ENCODE measurements at regions not wholly inside any gene's neighbourhood (a gene's known extent, or its start where the extent isn't known, plus 50 kb on each side); places are given as distances from the start of the nearest gene placed in this dataset.
A peak's percentile ranks its signal among the peaks of the same experiment; 100 is the strongest.

GRCh38 chr19:16025108-16026101, 50.9 kb upstream of the TPM4 start:
- TF ChIP-seq, protein P1, sequence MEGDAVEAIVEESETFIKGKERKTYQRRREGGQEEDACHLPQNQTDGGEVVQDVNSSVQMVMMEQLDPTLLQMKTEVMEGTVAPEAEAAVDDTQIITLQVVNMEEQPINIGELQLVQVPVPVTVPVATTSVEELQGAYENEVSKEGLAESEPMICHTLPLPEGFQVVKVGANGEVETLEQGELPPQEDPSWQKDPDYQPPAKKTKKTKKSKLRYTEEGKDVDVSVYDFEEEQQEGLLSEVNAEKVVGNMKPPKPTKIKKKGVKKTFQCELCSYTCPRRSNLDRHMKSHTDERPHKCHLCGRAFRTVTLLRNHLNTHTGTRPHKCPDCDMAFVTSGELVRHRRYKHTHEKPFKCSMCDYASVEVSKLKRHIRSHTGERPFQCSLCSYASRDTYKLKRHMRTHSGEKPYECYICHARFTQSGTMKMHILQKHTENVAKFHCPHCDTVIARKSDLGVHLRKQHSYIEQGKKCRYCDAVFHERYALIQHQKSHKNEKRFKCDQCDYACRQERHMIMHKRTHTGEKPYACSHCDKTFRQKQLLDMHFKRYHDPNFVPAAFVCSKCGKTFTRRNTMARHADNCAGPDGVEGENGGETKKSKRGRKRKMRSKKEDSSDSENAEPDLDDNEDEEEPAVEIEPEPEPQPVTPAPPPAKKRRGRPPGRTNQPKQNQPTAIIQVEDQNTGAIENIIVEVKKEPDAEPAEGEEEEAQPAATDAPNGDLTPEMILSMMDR (IDR thresholded peaks at IDR 0.05) = peak; percentile 43
- peak in 2 of 3 donors; percentile 29 to 55 for DNase-seq
- H3K4me1 Mint-ChIP-seq = peaks cover 11% of the 10 kb centered on the region
- WGBS (ENCODE audit: insufficient coverage) = 69% methylated on average over 17 of the region's 20 CpGs
- no peak overlapping the region for H3K9ac ChIP-seq (ENCODE audit: insufficient read depth, low read length, poor library complexity, severe bottlenecking)
- no peak overlapping the region for H3K27ac Mint-ChIP-seq
- no peaks in the 10 kb centered on the region for H3K27me3 ChIP-seq (ENCODE audit: control insufficient read depth in 2 of 2, insufficient read depth in 2 of 2, low read length in 2 of 2)
- intact Hi-C loops (cut with micrococcal nuclease) = no loop called here
- peaks cover 0 to 2% of the 10 kb centered on the region in 2 donors for H3K9me3 ChIP-seq (replicated peaks in 1 of 2; ENCODE audit: control insufficient read depth in 1 of 2, insufficient read depth in 1 of 2, low read length in 2 of 2)
- H3K4me2 ChIP-seq (replicated peaks; ENCODE audit: extremely low read depth, low read length, poor library complexity, severe bottlenecking) = no peak overlapping the region
- H2AFZ ChIP-seq (ENCODE audit: insufficient read depth, low read depth, low read length, poor library complexity, severe bottlenecking) = no peak overlapping the region
- H3K79me2 ChIP-seq (ENCODE audit: insufficient read depth, low read length) = no peaks in the 10 kb centered on the region
- H3K4me3 Mint-ChIP-seq = no peak overlapping the region
- H3K27ac ChIP-seq (ENCODE audit: low read depth in 1 of 2, low read length in 2 of 2) = no peak overlapping the region
- H3K4me3 ChIP-seq (replicated peaks in 1 of 3; ENCODE audit: low read depth in 2 of 3, low read length in 3 of 3) = no peak overlapping the region
- no peaks in the 10 kb centered on the region for H4K20me1 ChIP-seq (ENCODE audit: insufficient read depth, low read length)
- peaks cover 0 to 1% (median 0%) of the 10 kb centered on the region in 3 donors for H3K27me3 Mint-ChIP-seq (ENCODE audit: low read depth in 3 of 3)
- no peaks in the 10 kb centered on the region for H3K36me3 Mint-ChIP-seq
- H3K9me3 Mint-ChIP-seq = peaks cover 0 to 8% (median 3%) of the 10 kb centered on the region in 7 donors
- H3K36me3 ChIP-seq (replicated peaks in 1 of 2; ENCODE audit: control insufficient read depth in 1 of 2, insufficient read depth in 2 of 2, low read length in 2 of 2) = no peaks in the 10 kb centered on the region
- H3K4me1 ChIP-seq (ENCODE audit: control insufficient read depth in 1 of 2, insufficient read depth in 2 of 2, low read length in 2 of 2) = peaks cover 12 to 13% of the 10 kb centered on the region in 2 donors

DNA sequence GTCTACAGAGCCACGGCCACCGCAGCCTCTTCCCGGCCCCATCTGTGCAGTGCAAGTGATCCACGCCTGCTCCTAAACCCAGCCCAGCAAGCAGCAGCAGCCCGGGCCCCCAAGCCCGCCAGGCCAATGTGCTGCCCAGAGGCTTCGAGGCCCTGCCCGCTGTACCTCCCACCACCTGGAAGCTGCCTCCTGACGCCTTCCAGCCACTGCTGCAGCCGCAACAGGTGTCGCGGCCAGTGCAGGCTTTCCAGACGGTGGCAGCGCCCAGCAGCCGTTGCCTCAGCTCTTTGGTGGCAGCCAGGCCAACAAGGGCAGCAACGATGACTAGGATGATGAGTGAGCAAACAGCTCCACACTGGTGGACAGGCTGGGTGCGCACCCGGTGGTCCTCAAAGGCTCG, 50.2 kb upstream of the TPM4 start:
- Histone ChIP-seq H3K4me3 (replicated peaks in 1 of 3; ENCODE audit: low read depth in 2 of 3, low read length in 3 of 3) (no peak overlapping the region), H3K27ac (ENCODE audit: low read depth in 1 of 2, low read length in 2 of 2) (no peak overlapping the region), H3K9me3 (replicated peaks in 1 of 2; ENCODE audit: control insufficient read depth in 1 of 2, insufficient read depth in 1 of 2, low read length in 2 of 2) (peaks cover 0 to 2% of the 10 kb centered on the region in 2 donors), H3K36me3 (replicated peaks in 1 of 2; ENCODE audit: control insufficient read depth in 1 of 2, insufficient read depth in 2 of 2, low read length in 2 of 2) (no peaks in the 10 kb centered on the region), H3K4me1 (ENCODE audit: control insufficient read depth in 1 of 2, insufficient read depth in 2 of 2, low read length in 2 of 2) (peaks cover 12 to 13% of the 10 kb centered on the region in 2 donors), H3K4me2 (replicated peaks; ENCODE audit: extremely low read depth, low read length, poor library complexity, severe bottlenecking) (no peak overlapping the region), H4K20me1 (ENCODE audit: insufficient read depth, low read length) (no peaks in the 10 kb centered on the region), H3K79me2 (ENCODE audit: insufficient read depth, low read length) (no peaks in the 10 kb centered on the region), H2AFZ (ENCODE audit: insufficient read depth, low read depth, low read length, poor library complexity, severe bottlenecking) (no peak overlapping the region), H3K9ac (ENCODE audit: insufficient read depth, low read length, poor library complexity, severe bottlenecking) (no peak overlapping the region), H3K27me3 (ENCODE audit: control insufficient read depth in 2 of 2, insufficient read depth in 2 of 2, low read length in 2 of 2) (no peaks in the 10 kb centered on the region)
- peaks cover 0 to 1% (median 0%) of the 10 kb centered on the region in 3 donors for H3K27me3 Mint-ChIP-seq (ENCODE audit: low read depth in 3 of 3)
- intact Hi-C loops (cut with micrococcal nuclease) = no loop called here
- H3K36me3 Mint-ChIP-seq = no peaks in the 10 kb centered on the region
- H3K27ac Mint-ChIP-seq = no peak overlapping the region
- whole genome bisulfite sequencing (ENCODE audit: insufficient coverage) = 89% methylated on average over 17 of the region's 19 CpGs
- TF ChIP-seq, protein P1 (IDR thresholded peaks at IDR 0.05) = no peak
- no peak overlapping the region for H3K4me3 Mint-ChIP-seq
- DNase-seq = no peak
- H3K9me3 Mint-ChIP-seq = peaks cover 0 to 8% (median 3%) of the 10 kb centered on the region in 7 donors
- peaks cover 12% of the 10 kb centered on the region for H3K4me1 Mint-ChIP-seq
